ENCODE measurements at regions not wholly inside any gene's neighbourhood (a gene's known extent, or its start where the extent isn't known, plus 50 kb on each side); places are given as distances from the start of the nearest gene placed in this dataset.

DNA sequence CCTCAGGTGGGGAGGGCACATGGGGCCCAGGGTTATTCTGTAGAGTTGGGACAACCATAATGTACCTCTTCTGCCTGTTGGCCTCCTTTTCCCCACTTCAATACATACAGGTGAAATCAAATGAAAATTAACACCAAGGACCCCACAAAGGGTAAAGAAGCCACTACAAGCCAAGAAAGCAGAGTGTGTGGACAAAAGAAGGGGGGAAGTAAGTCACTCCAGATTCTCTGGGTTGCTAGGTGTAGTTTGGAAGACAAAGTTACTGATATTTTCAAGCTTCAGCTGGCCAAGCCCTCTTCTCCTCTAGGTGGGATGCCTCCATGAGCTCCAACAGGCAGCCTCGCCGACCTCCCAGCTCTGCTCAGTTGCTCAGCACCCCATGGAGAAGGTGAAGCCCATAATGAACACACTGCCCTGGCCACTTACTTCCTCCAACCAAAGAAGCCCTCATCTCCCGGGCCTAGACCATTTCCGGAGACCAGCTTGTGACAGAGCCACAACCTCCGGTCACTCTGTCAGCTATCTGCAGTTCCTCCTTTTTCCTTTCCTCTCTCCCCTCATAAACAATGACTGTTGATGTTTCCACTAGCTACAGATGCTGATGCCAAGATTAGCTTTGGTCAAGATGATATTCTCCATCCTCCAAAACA lies 66.8 kb upstream of the MED4 start (continued):
- TF ChIP-seq, protein P1, sequence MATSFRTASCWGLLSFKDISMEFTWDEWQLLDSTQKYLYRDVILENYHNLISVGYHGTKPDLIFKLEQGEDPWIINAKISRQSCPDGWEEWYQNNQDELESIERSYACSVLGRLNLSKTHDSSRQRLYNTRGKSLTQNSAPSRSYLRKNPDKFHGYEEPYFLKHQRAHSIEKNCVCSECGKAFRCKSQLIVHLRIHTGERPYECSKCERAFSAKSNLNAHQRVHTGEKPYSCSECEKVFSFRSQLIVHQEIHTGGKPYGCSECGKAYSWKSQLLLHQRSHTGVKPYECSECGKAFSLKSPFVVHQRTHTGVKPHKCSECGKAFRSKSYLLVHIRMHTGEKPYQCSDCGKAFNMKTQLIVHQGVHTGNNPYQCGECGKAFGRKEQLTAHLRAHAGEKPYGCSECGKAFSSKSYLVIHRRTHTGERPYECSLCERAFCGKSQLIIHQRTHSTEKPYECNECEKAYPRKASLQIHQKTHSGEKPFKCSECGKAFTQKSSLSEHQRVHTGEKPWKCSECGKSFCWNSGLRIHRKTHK (tag by site-specific recombination; IDR thresholded peaks at IDR 0.05), result no peak
- TF ChIP-seq YY1 (tag by site-specific recombination; IDR thresholded peaks at IDR 0.05) (no peak), ZNF223 (tag by site-specific recombination; IDR thresholded peaks at IDR 0.05) (no peak), ZNF521 (tag by site-specific recombination; IDR thresholded peaks at IDR 0.05) (no peak)

DNA sequence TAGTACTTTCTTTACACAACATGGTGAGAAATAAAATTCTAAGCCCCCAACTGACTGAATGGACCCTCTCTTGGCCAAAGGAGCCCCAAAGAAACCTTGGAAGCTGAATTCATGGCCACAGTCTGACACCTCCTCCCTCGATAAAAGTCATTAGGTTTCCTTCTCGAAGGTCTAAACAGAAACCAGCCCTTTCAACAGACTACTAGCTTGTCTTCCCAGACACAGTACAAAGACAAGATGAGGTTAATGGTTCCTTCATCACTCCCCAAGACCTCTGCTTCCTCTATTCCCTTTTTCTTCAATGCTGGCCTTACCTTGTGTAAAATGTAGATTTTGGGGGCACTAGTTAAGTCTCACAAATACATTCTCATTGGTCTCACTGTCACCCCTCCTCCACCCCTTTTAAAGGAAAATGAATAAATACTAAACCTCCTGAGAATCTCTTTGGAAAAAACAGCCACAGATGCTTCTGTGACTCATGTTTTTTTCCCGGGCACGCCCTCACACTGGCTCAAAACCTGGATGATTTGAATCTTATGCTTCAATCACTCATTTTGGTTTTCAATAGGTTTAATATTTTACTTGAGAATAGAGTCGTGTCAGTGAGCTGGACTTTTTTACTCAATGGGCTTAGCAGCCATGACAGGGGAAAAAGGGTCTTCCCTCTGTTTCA lies 65.8 kb upstream of the MED4 start:
- no peak overlapping the region for H3K4me3 ChIP-seq (ENCODE audit: low read depth, low read length)
- no peak overlapping the region for H3K27ac ChIP-seq (ENCODE audit: extremely low read depth, low read depth, low read length)
- no peaks in the 10 kb centered on the region for H3K36me3 ChIP-seq (ENCODE audit: control insufficient read depth in 2 of 2, insufficient read depth in 1 of 2, low read length in 2 of 2)
- TF ChIP-seq, protein P2, sequence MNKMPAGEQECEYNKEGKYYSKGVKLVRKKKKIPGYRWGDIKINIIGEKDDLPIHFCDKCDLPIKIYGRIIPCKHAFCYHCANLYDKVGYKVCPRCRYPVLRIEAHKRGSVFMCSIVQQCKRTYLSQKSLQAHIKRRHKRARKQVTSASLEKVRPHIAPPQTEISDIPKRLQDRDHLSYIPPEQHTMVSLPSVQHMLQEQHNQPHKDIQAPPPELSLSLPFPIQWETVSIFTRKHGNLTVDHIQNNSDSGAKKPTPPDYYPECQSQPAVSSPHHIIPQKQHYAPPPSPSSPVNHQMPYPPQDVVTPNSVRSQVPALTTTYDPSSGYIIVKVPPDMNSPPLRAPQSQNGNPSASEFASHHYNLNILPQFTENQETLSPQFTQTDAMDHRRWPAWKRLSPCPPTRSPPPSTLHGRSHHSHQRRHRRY (tag by site-specific recombination; IDR thresholded peaks at IDR 0.05), result no peak
- TF ChIP-seq ZNF560 (tag by site-specific recombination; IDR thresholded peaks at IDR 0.05; ENCODE audit: borderline replicate concordance) (no peak), ZNF155 (tag by site-specific recombination; IDR thresholded peaks at IDR 0.05) (no peak), ZNF24 (tag by site-specific recombination; IDR thresholded peaks at IDR 0.05) (no peak), ZNF544 (tag by site-specific recombination; IDR thresholded peaks at IDR 0.05) (no peak), ZNF16 (tag by site-specific recombination; IDR thresholded peaks at IDR 0.05; ENCODE audit: low read depth) (no peak), ZNF629 (tag by site-specific recombination; IDR thresholded peaks at IDR 0.05) (no peak), ZNF433 (tag by site-specific recombination; IDR thresholded peaks at IDR 0.05; ENCODE audit: low read depth) (no peak), ZNF624 (tag by site-specific recombination; IDR thresholded peaks at IDR 0.05) (no peak), ZNF76 (tag by site-specific recombination; IDR thresholded peaks at IDR 0.05; ENCODE audit: borderline replicate concordance, low read depth) (no peak), ZNF391 (tag by site-specific recombination; IDR thresholded peaks at IDR 0.05; ENCODE audit: borderline replicate concordance, low read depth) (no peak), ZNF221 (tag by site-specific recombination; IDR thresholded peaks at IDR 0.05; ENCODE audit: borderline replicate concordance) (no peak)
- TF ChIP-seq, protein P3, sequence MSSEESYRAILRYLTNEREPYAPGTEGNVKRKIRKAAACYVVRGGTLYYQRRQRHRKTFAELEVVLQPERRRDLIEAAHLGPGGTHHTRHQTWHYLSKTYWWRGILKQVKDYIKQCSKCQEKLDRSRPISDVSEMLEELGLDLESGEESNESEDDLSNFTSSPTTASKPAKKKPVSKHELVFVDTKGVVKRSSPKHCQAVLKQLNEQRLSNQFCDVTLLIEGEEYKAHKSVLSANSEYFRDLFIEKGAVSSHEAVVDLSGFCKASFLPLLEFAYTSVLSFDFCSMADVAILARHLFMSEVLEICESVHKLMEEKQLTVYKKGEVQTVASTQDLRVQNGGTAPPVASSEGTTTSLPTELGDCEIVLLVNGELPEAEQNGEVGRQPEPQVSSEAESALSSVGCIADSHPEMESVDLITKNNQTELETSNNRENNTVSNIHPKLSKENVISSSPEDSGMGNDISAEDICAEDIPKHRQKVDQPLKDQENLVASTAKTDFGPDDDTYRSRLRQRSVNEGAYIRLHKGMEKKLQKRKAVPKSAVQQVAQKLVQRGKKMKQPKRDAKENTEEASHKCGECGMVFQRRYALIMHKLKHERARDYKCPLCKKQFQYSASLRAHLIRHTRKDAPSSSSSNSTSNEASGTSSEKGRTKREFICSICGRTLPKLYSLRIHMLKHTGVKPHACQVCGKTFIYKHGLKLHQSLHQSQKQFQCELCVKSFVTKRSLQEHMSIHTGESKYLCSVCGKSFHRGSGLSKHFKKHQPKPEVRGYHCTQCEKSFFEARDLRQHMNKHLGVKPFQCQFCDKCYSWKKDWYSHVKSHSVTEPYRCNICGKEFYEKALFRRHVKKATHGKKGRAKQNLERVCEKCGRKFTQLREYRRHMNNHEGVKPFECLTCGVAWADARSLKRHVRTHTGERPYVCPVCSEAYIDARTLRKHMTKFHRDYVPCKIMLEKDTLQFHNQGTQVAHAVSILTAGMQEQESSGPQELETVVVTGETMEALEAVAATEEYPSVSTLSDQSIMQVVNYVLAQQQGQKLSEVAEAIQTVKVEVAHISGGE (tag by site-specific recombination; conservative IDR thresholded peaks at IDR 0.05; ENCODE audit: low read depth), result no peak
- TF ChIP-seq, protein P4, sequence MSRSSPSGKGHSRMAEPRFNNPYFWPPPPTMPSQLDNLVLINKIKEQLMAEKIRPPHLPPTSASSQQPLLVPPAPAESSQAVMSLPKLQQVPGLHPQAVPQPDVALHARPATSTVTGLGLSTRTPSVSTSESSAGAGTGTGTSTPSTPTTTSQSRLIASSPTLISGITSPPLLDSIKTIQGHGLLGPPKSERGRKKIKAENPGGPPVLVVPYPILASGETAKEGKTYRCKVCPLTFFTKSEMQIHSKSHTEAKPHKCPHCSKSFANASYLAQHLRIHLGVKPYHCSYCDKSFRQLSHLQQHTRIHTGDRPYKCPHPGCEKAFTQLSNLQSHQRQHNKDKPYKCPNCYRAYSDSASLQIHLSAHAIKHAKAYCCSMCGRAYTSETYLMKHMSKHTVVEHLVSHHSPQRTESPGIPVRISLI (tag by site-specific recombination; IDR thresholded peaks at IDR 0.05), result no peak
- TF ChIP-seq, protein P5, sequence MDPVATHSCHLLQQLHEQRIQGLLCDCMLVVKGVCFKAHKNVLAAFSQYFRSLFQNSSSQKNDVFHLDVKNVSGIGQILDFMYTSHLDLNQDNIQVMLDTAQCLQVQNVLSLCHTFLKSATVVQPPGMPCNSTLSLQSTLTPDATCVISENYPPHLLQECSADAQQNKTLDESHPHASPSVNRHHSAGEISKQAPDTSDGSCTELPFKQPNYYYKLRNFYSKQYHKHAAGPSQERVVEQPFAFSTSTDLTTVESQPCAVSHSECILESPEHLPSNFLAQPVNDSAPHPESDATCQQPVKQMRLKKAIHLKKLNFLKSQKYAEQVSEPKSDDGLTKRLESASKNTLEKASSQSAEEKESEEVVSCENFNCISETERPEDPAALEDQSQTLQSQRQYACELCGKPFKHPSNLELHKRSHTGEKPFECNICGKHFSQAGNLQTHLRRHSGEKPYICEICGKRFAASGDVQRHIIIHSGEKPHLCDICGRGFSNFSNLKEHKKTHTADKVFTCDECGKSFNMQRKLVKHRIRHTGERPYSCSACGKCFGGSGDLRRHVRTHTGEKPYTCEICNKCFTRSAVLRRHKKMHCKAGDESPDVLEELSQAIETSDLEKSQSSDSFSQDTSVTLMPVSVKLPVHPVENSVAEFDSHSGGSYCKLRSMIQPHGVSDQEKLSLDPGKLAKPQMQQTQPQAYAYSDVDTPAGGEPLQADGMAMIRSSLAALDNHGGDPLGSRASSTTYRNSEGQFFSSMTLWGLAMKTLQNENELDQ (tag by site-specific recombination; IDR thresholded peaks at IDR 0.05; ENCODE audit: low read depth), result no peak
- CTCF ChIA-PET, result no interaction called here
- 0 out of 2 replicates have a peak, but pooled peaks cover 3% of the 10 kb centered on the region for H3K4me1 ChIP-seq (ENCODE audit: control insufficient read depth, insufficient read depth, low read length)
- POLR2A ChIA-PET, result no interaction called here
- H3K9me3 ChIP-seq (ENCODE audit: control insufficient read depth, insufficient read depth, low read depth, low read length), result no peaks in the 10 kb centered on the region

All from HEK293 (cell line).